Retinal pigment epithelial cell (primary cell): ENCODE measurements at regions not wholly inside any gene's neighbourhood (a gene's known extent, or its start where the extent isn't known, plus 50 kb on each side); places are given as distances from the start of the nearest gene placed in this dataset.

Experiments
- DNase-seq: peaks from one replicate; pipeline ENCODE4 v3.0.0-alpha.2; 2010; ENCODE audit warnings: low read depth
- H3K4me3 ChIP-seq: 2 replicates; pipeline ENCODE4 v1.5.1; 2011; ENCODE audit warnings: mild to moderate bottlenecking, low read length, control low read depth, moderate library complexity
- CTCF ChIP-seq: conservative IDR thresholded peaks from 2 replicates; pipeline ENCODE4 v1.5.1; 2011; ENCODE audit warnings: low read depth, low read length, control low read depth, inconsistent platforms

- no peak overlapping the region for H3K4me3 ChIP-seq
Observed at GRCh38 chr18:78678318-78678695, 301.3 kb upstream of the SALL3 start.

GRCh38 chr18:78679031-78679430, 300.6 kb upstream of the SALL3 start:
- DNase-seq, result no peak
- H3K4me3 ChIP-seq, result no peak overlapping the region
- no peak for TF ChIP-seq CTCF

More at GRCh38 chr18:78678318-78678695, 301.3 kb upstream of the SALL3 start:
- DNase-seq, result no peak
- TF ChIP-seq CTCF, result no peak

GRCh38 chr18:78679613-78680260, 299.9 kb upstream of the SALL3 start:
- H3K4me3 ChIP-seq, result no peak overlapping the region
- TF ChIP-seq CTCF, result no peak
- no peak for DNase-seq

- DNase-seq, result no peak
- no peak for TF ChIP-seq CTCF
- H3K4me3 ChIP-seq, result no peak overlapping the region
Observed at GRCh38 chr18:78681396-78681795, 298.2 kb upstream of the SALL3 start.

GRCh38 chr18:78681934-78682333, 297.7 kb upstream of the SALL3 start:
- TF ChIP-seq CTCF, result no peak
- H3K4me3 ChIP-seq, result no peak overlapping the region
- no peak for DNase-seq

GRCh38 chr18:78682716-78683115, 296.9 kb upstream of the SALL3 start:
- no peak for DNase-seq
- no peak overlapping the region for H3K4me3 ChIP-seq
- no peak for TF ChIP-seq CTCF

GRCh38 chr18:78683191-78684010, 296.2 kb upstream of the SALL3 start:
- no peak overlapping the region for H3K4me3 ChIP-seq
- TF ChIP-seq CTCF, result no peak
- no peak for DNase-seq
